GM19463 (cell line): ENCODE measurements at regions not wholly inside any gene's neighbourhood (a gene's known extent, or its start where the extent isn't known, plus 50 kb on each side); places are given as distances from the start of the nearest gene placed in this dataset.
"Not testable (repeated sequence)": the region's sequence is repeated elsewhere in the genome, so short reads cannot be mapped to it uniquely, and the experiment has no call there.

Experiments used
- ATAC-seq: cut with Tn5 transposase; IDR thresholded peaks from one replicate; pipeline ENCODE4 v1.9.1; 2021; ENCODE audit warnings: mild to moderate bottlenecking, moderate library complexity; ENCODE audit not compliant: unreplicated experiment

- no peak for ATAC-seq
These were observed 276.5 kb downstream of the EDEM1 start for GRCh38 chr3:5463991-5464390.

GRCh38 chr3:5464649-5465048, 277.1 kb downstream of the EDEM1 start:
- ATAC-seq: no peak

- ATAC-seq: no peak
These were observed 277.7 kb downstream of the EDEM1 start for GRCh38 chr3:5465183-5465582.

- ATAC-seq: no peak
These were observed 278.6 kb downstream of the EDEM1 start for GRCh38 chr3:5466065-5466464.

- ATAC-seq: no peak
These were observed 279.2 kb downstream of the EDEM1 start for GRCh38 chr3:5466717-5467116.

GRCh38 chr3:5473471-5473870, 286.0 kb downstream of the EDEM1 start:
- peak; percentile 86 for ATAC-seq

DNA sequence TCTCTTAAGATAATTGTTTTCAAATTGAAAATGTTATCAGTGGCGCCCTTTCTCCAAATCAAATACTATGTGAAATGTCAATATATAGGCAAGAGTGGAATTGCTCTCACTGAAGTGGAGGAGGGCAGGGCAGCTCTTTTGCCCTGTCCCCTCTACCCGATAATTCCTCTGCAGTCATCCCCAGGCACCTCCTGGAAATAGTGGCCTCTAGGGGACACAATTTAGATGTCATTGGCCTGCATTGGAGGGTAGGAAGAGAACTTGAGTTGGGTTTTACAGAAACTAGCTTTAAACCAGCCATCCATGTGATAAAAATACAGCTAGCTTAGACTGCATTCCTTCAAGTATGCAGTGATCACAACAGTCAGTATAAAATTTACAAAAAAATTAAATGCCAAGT, 288.9 kb downstream of the EDEM1 start:
- no peak for ATAC-seq

GRCh38 chr3:5479229-5479799, 291.8 kb downstream of the EDEM1 start:
- ATAC-seq: peak; percentile 68

- ATAC-seq: no peak
These were observed 292.7 kb downstream of the EDEM1 start for GRCh38 chr3:5480190-5480589.

DNA sequence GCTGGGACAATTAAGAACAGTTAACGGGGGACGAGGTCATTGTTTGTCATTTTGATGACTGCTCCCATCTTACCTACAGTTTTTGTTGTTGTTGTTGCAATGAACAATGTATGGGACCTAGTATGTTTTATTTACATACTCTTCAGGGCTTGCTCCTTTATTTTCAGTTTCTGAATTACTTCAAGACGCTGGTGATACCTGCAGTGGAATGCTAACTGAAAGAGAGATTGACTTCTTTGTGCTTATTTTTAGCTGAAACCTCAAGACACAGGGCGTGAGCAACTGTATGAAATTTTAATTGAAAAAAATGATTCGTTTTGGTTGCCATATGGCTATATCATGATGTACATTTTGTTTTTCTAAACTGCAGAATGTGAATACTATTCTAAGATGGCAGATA, 297.9 kb downstream of the EDEM1 start:
- ATAC-seq: peak; percentile 48

DNA sequence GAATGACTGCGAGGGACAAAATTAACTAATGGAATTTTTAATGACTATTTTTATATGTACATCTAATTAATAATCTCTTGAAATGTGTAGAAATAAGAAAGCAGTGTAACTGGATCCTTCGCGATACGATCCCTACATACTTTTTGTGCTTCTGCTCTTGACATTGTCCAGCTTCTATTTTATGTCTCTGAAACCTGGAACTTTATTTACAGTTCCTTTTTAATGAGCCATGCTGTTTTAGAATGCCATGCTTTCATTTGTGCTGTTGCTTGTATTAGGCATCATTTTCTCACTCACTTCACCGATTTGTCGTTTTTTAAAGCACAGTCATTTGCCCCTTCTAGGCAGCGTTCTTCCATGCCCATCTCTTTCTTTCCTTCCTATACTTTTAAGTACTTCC, 301.3 kb downstream of the EDEM1 start:
- no peak for ATAC-seq

- peak; percentile 80 for ATAC-seq
These were observed 302.0 kb downstream of the EDEM1 start for GRCh38 chr3:5489536-5489935.

DNA sequence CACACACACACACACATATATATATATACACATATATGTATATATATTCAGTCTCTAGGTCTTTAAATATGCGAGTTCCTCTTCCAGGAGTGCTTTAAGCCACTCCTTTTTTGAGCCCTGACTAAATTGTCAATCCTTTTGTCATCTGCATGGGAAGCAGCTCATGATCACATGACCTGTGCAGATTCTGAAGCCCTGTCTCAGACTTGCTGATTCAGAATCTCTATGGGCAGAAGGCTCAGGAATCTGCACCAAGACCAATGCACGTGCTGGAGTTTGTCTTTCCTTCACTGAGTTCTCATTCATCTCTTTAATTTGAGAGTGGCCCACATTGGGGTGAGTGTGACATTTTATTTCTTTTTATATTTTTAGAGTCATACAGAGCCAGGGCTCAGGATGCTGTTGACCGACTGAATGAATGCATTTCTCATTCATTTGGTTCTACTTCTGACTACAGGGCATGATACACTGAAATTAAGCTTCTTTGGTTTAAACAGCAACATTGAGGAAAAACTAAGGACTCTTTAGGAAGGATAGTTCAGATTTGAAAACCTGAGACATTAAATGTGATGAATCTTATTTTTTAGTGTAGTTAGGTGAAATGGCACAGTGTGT, 307.5 kb downstream of the EDEM1 start:
- no peak for ATAC-seq

GRCh38 chr3:5497497-5497896, 310.0 kb downstream of the EDEM1 start:
- ATAC-seq: no peak

DNA sequence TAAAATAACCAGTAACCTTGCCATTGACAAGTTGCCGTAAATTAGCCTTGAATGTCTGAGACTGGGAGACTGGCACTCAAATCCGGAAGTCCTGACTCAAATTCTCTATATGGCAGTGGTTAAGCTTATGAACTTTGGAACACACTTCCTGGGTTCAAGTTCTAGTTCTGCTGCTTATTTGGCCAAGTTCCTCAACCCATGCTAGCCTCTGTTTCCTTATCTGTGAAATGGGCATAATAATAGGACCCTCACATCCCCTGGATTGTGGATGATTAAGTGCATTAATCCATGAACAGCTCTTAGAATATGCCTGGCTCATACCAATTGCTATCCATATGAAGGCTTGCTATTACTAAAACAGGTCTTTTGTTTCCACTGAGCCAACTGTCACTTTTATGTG, 311.5 kb downstream of the EDEM1 start:
- ATAC-seq: peak; percentile 33

- ATAC-seq: peak; percentile 75
These were observed 311.9 kb downstream of the EDEM1 start for GRCh38 chr3:5499404-5499803.

DNA sequence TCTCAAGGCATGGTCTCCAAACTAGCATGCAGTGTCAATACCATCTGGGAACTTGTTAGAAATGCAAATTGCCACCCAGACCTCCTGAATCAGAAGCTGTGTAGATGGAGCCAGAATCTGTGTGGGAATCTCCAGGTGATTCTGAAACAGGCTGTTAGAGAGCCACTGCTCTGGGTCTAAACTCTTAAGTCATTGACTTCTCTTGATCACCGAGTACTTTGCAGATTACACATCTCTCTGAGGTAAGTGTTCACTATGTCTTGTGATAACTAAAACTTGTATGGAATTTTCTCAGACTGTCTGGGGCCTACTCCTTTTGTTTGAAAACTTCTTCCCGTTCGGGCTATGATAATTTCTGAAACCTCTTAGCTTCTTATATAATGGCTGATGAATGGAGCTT, 315.6 kb downstream of the EDEM1 start:
- no peak for ATAC-seq

DNA sequence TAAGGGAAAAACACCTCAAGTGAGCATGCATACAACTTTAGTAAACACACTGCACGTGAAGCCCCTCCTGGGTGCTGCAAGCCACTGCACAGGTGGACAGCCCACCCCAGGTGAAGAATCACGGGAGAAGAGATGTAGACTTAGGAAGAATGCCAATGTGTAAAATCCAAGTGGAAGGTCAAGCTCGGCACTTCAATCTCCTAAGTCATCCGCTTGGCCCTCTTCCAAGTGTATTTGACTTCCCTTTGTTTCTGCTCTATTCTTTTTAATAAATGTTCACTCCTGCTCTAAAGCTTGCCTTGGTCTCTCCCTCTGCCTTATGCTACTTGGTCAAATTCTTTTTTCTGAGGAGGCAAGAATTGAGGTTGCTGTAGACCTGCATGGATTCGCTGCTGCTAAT, 316.6 kb downstream of the EDEM1 start:
- ATAC-seq: no peak

GRCh38 chr3:5505163-5505562, 317.7 kb downstream of the EDEM1 start:
- ATAC-seq: no peak

- no peak for ATAC-seq
These were observed 318.5 kb downstream of the EDEM1 start for GRCh38 chr3:5505997-5506396.

DNA sequence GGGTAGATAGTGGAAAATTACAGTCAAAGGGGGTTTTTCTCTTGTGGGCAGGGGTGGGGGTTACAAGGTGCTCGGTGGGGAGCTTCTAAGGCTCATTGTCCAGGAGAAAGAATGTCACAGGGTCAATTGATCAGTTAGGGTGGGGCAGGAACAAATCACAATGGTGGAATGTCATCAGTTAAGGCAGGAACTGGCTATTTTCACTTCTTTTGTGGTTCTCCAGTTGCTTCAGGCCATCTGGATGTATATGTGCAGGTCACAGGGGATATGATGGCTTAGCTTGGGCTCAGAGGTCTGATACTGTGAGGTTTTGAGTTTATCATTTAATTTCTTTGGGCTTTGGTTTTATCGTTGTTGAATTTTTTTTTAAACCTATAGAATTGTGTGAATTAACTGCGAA, 321.4 kb downstream of the EDEM1 start:
- ATAC-seq: not testable (repeated sequence)

DNA sequence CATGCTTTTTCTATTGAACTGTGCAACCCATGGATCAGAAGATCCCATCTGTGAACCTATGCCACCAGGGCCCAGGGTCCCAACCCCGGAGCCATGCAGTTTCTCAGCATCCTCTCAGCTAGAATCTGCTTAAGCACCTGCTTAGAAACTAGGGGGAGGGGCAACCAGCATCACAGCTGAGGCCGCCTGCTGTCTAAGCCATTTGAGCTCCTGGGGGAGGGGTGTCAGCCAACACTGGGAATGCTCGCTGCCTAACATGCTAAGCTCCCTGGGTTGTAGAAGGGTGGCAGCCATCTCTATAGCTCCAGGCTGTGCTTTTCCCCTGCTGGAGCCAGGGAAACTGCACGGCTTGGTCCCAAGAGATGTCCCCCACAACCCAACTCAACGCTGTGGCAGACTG, 322.8 kb downstream of the EDEM1 start:
- no peak for ATAC-seq

DNA sequence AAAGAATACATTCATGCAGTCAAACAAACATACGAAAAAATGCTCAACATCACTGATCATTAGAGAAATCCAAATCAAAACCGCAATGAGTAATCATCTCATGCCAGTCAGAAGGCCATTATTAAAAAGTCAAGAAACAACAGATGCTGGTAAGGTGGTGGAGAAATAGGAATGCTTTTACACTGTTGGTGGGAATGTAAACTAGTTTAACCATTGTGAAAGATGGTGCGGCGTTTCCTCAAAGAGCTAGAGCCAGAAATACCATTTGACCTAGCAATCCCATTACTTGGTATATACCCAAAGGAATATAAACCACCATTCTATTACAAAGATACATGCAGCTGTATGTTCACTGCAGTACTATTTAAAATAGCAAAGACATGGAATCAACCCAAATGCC, 330.4 kb downstream of the EDEM1 start:
- no peak for ATAC-seq
